Suprapubic skin (tissue), 4 donors: ENCODE measurements at regions not wholly inside any gene's neighbourhood (a gene's known extent, or its start where the extent isn't known, plus 50 kb on each side); places are given as distances from the start of the nearest gene placed in this dataset.

Source experiments
- DNase-seq, 2 donors: peaks; one replicate each; pipeline ENCODE4 v3.0.0-alpha.2; 2019; ENCODE audit warnings: low spot score in 2 of 2
- H3K27ac ChIP-seq: fragments of 200-600 bp; sonication (generic); one replicate; pipeline ENCODE4 v1.5.1; 2019
- H3K27me3 ChIP-seq: fragments of 200-600 bp; sonication (generic); one replicate; pipeline ENCODE4 v1.5.1; 2019
- H3K36me3 ChIP-seq: fragments of 200-600 bp; sonication (generic); one replicate; pipeline ENCODE4 v1.5.1; 2019
- H3K4me1 ChIP-seq: fragments of 200-600 bp; sonication (generic); one replicate; pipeline ENCODE4 v1.5.1; 2019
- H3K4me3 ChIP-seq: fragments of 200-600 bp; sonication (generic); one replicate; pipeline ENCODE4 v1.5.1; 2019; ENCODE audit warnings: mild to moderate bottlenecking
- H3K9me3 ChIP-seq: fragments of 200-600 bp; sonication (generic); one replicate; pipeline ENCODE4 v1.5.1; 2019
- CTCF ChIP-seq, 2 donors: fragments of 200-600 bp in 1 of 2; fragments of 450-650 bp in 1 of 2; sonication (generic) in 1 of 2; IDR thresholded peaks; one replicate each; pipeline ENCODE4 v1.5.1; 2016 to 2019; ENCODE audit warnings: antibody characterized with exemption in 2 of 2, mild to moderate bottlenecking in 1 of 2, moderate library complexity in 1 of 2
- EP300 ChIP-seq: sonication (generic); formaldehyde crosslinking; IDR thresholded peaks from one replicate; pipeline ENCODE4 v1.6.1; 2017; ENCODE audit warnings: antibody characterized with exemption
- POLR2A ChIP-seq, 2 donors: fragments of 450-650 bp; IDR thresholded peaks; one replicate each; pipeline ENCODE4 v1.6.1; 2017; ENCODE audit warnings: antibody characterized with exemption in 2 of 2, mild to moderate bottlenecking in 2 of 2, moderate library complexity in 2 of 2
- POLR2AphosphoS5 ChIP-seq, 3 donors: sonication (generic); formaldehyde crosslinking; IDR thresholded peaks; one replicate each; pipeline ENCODE4 v1.6.1; 2017; ENCODE audit warnings: antibody characterized with exemption in 3 of 3
- WGBS: methylation state at CpG from one replicate; pipeline ENCODE4 v1.1.5; 2018; 5-methylcytosine and 5-hydroxymethylcytosine counted together

GRCh38 chr13:21960108-21960507, 289.2 kb downstream of the FGF9 start:
- no peak overlapping the region for H3K27ac ChIP-seq
- WGBS: 89% methylated on average over 3 of the region's 3 CpGs

GRCh38 chr13:21964686-21965085, 293.8 kb downstream of the FGF9 start:
- Histone ChIP-seq H3K4me3 (no peak overlapping the region), H3K27ac (no peak overlapping the region), H3K9me3 (no peaks in the 10 kb centered on the region), H3K36me3 (no peaks in the 10 kb centered on the region), H3K27me3 (no peaks in the 10 kb centered on the region), H3K4me1 (no peaks in the 10 kb centered on the region)
- WGBS: 84% methylated on average over 5 of the region's 5 CpGs
- TF ChIP-seq POLR2AphosphoS5 (IDR thresholded peaks at IDR 0.05): no peak
- no peak for TF ChIP-seq EP300
- no peak for TF ChIP-seq POLR2A (IDR thresholded peaks at IDR 0.05)
- TF ChIP-seq CTCF (IDR thresholded peaks at IDR 0.05): no peak
- no peak for DNase-seq

More at GRCh38 chr13:21960108-21960507, 289.2 kb downstream of the FGF9 start:
- Histone ChIP-seq H3K4me1 (no peaks in the 10 kb centered on the region), H3K36me3 (no peaks in the 10 kb centered on the region), H3K9me3 (no peaks in the 10 kb centered on the region), H3K27me3 (no peaks in the 10 kb centered on the region), H3K4me3 (no peak overlapping the region)
- no peak for TF ChIP-seq EP300
- no peak for TF ChIP-seq CTCF (IDR thresholded peaks at IDR 0.05)
- no peak for TF ChIP-seq POLR2A (IDR thresholded peaks at IDR 0.05)
- TF ChIP-seq POLR2AphosphoS5 (IDR thresholded peaks at IDR 0.05): no peak
- no peak for DNase-seq

GRCh38 chr13:21965095-21965494, 294.2 kb downstream of the FGF9 start:
- no peaks in the 10 kb centered on the region for H3K9me3 ChIP-seq
- no peak for DNase-seq
- H3K27ac ChIP-seq: no peak overlapping the region
- no peak overlapping the region for H3K4me3 ChIP-seq
- no peaks in the 10 kb centered on the region for H3K27me3 ChIP-seq
- 86% methylated on average over 14 of the region's 14 CpGs for WGBS
- no peaks in the 10 kb centered on the region for H3K36me3 ChIP-seq
- H3K4me1 ChIP-seq: no peaks in the 10 kb centered on the region
- TF ChIP-seq POLR2AphosphoS5 (IDR thresholded peaks at IDR 0.05): no peak

- 83% methylated on average over 4 of the region's 4 CpGs for WGBS
- no peak overlapping the region for H3K4me3 ChIP-seq
- TF ChIP-seq POLR2A (IDR thresholded peaks at IDR 0.05) (no peak), CTCF (IDR thresholded peaks at IDR 0.05) (no peak), POLR2AphosphoS5 (IDR thresholded peaks at IDR 0.05) (no peak), EP300 (no peak)
These were observed 295.1 kb downstream of the FGF9 start for GRCh38 chr13:21966014-21966413.

GRCh38 chr13:21967871-21968270, 297.0 kb downstream of the FGF9 start:
- Histone ChIP-seq H3K4me1 (no peaks in the 10 kb centered on the region), H3K27me3 (no peaks in the 10 kb centered on the region), H3K27ac (no peak overlapping the region), H3K36me3 (no peaks in the 10 kb centered on the region), H3K4me3 (no peak overlapping the region), H3K9me3 (no peaks in the 10 kb centered on the region)
- TF ChIP-seq POLR2AphosphoS5 (IDR thresholded peaks at IDR 0.05): no peak
- no peak for TF ChIP-seq CTCF (IDR thresholded peaks at IDR 0.05)
- TF ChIP-seq POLR2A (IDR thresholded peaks at IDR 0.05): no peak
- no peak for TF ChIP-seq EP300
- WGBS: 81% methylated on average over 1 of the region's 1 CpG
- no peak for DNase-seq

More at GRCh38 chr13:21966014-21966413, 295.1 kb downstream of the FGF9 start:
- Histone ChIP-seq H3K36me3 (no peaks in the 10 kb centered on the region), H3K27ac (no peak overlapping the region), H3K27me3 (no peaks in the 10 kb centered on the region), H3K4me1 (no peaks in the 10 kb centered on the region), H3K9me3 (no peaks in the 10 kb centered on the region)
- no peak for DNase-seq

GRCh38 chr13:21970172-21970571, 299.3 kb downstream of the FGF9 start:
- 53% methylated on average over 7 of the region's 7 CpGs for WGBS
- Histone ChIP-seq H3K4me1 (no peaks in the 10 kb centered on the region), H3K27me3 (no peaks in the 10 kb centered on the region), H3K27ac (no peak overlapping the region), H3K9me3 (no peaks in the 10 kb centered on the region), H3K4me3 (no peak overlapping the region), H3K36me3 (no peaks in the 10 kb centered on the region)
- DNase-seq: no peak
- TF ChIP-seq POLR2AphosphoS5 (IDR thresholded peaks at IDR 0.05) (no peak), CTCF (IDR thresholded peaks at IDR 0.05) (no peak), EP300 (no peak), POLR2A (IDR thresholded peaks at IDR 0.05) (no peak)
